NAMALWA (cell line): ENCODE measurements at regions not wholly inside any gene's neighbourhood (a gene's known extent, or its start where the extent isn't known, plus 50 kb on each side); places are given as distances from the start of the nearest gene placed in this dataset.

Experiments
- DNase-seq: peaks from one replicate; pipeline ENCODE4 v3.0.0-alpha.2; 2015; ENCODE audit warnings: low spot score

DNA sequence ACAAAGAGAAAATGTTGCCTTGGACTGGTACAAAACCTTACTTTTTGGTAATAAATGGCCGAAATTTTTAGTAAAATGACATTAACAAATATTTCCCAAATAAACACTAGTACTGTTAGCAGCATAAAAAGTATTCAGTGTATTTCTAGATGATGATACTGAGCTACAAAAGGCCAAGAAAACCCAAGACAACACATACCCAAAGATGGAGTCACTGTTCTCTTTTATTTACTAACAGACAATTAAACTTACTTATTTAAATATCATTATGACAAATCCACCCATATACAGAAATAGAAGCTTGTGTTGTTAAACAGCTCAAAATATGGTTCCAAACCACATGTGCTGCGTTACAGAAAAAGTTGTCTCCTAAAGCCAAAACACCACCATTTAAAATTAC is 239.9 kb downstream of the ZEB2 start:
- DNase-seq: no peak

DNA sequence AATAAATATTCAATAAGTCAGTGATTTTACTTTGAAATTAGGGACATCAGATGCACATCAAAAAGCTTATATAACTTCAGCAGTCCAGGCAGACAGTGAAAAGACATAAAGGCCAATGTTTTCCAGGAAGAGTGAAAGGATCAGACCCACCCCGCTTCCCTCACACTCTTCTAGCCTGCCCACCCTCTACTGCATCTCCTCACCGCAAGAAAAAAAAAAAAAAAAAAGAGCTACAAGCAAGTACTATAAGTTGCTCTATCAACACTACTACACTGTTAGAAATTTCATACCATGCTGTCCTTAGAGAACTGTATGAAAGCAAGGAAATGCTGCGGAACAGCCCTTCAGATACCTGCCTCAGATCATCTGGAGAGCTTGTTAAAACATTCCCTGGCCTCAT is 240.8 kb downstream of the ZEB2 start:
- no peak for DNase-seq

DNA sequence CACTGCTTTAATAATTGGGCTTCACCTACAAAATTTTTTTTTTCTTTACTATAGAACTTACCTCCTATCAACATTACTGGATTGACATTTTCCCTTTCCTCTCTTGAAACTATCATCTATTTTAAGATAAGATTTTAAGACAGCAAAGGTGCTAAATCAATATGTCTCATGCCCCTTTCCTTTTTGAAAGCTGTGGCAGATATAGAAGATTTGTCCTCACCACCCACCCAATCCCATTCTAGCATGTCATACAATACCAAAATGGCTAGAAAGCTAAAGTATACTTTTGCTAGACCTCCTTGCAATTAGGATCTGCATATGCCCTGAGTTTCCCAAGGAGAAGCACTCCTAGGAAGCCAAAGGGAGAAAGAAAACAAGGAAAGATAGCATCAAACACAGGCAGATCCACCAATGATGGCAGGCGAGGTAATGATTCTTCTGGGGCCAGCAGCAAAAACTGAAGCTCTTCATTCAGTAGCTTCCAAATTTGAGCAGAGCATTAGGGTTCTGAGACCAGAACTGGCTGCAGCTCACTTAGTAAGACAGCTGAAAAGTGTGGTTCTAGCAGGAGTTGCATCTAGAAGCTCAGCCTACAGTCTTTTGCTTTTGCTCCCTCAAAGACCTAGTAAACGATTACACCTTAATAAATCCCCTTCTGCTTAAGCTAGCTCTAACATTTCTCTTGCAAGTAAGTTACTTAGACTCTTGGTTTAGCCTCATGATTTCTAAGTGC is 242.1 kb downstream of the ZEB2 start:
- no peak for DNase-seq

DNA sequence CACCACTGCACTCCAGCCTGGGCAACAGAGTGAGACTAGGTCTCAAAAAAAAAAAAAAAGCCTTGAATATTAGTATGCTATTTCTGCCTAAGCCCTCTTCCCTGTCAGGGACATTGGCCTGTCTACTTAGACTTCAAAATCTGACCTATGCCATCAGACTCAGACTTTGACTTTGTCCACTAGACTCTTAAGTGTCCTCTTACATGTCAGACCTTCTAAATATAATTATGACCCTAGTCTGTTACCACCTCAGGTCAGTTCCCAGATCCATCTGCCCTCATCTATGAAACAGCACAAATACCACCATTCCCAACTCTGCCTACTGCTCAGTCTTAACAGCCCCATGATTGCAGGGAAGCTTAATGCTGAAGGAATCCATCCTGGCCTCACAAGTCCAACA is 244.6 kb downstream of the ZEB2 start:
- DNase-seq: no peak

DNA sequence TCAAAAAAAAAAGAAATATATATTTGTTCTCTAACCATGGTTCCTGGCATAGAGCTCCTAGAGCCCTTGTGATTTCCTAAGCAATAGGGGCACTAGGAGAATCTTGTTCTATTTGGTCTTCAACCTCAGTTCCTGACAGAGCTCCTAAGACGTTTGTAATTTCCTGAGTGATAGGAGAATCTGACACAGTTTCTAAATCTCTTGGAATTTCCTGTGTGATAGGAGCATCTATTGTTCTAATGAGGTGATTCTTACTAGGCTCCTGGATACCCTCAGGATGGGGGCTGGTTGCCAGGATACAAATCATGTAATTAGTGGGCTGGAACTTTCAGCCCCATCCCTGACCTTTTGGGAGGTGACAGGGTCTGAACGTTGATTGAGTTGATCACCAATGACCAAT is 245.8 kb downstream of the ZEB2 start:
- no peak for DNase-seq

DNA sequence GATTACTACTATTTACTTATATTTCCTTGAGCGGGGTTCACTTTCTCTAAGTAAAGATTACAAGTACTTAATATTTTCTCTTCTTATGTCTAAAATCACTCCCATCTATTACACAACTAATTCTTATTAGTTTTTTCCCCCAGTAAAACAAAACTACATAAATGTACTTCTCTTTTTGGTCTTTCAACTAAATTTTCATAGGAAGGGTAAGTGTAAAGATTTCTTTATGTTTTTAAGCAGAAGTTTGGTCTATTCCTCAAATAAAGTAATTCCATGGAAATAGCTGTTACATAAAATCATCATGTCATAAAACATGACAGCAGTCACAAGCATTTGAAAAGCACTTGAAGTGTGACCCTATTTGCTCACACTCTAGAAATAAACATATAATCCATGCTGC is 249.0 kb downstream of the ZEB2 start:
- no peak for DNase-seq

DNA sequence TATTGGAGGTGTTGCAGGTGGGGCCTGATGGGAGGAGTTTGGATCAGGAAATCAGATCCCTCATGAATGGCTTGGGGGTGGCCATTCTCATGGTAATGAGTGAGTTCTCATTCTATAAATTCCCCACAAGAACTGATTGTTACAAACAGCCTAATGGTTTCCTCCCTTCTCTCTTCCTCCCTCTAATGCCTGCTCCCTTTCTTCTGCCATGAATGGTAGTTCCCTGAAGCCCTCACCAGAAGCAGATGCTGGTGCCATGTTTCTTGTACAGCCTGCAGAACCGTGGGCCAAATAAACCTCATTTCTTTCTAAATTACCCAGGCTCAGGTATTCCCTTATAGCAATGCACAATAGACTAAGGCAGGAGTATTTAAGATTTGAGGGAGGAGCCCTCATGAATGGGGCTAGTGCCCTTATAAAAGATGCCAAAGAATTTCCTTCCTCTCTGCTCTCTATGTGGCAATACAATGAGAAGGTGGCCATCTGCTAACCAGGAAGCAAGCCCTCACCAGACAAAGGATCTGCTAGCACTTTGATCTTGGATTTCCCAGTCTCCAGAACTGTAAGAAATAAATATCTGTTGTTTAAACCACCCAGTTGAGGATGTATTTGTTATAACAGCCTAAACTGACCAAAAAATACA is 251.8 kb downstream of the ZEB2 start:
- DNase-seq: no peak

DNA sequence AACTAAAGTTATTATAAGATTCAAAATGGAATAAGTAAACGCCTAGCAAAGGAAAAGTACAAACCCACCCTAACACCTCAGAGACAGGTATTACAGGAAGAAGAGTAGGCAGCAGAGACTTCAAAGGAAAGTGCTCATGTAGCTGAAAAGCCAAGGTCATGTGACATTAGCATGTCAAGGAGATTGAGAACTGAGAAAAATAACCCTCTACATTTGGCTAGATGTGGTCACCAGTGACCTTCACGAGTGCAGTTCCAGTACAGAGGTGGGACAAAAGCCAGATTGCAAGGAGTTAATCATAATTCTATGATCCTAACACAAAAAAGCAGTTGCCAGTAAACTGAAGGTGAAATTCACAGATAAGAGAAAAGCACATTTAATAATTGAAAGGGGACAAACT is 252.7 kb downstream of the ZEB2 start:
- no peak for DNase-seq

DNA sequence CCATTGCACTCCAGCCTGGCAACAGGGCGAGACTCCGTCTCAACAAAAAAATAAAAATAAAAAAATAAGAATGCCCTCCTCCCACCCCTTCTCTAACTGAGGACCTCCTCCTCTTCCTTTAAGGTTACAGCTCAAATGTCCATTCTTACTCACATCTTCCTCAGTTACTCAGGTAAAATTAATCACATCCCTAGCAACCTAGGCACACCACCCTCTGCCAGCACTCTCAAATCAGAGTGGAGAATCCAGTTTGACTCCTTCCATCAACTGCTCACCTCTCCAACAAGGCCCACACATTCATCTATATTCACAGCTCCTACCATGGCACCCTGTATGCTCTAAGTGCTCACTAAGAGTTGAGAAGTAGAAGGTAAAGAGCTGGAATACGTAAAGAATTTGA is 254.3 kb downstream of the ZEB2 start:
- DNase-seq: no peak

DNA sequence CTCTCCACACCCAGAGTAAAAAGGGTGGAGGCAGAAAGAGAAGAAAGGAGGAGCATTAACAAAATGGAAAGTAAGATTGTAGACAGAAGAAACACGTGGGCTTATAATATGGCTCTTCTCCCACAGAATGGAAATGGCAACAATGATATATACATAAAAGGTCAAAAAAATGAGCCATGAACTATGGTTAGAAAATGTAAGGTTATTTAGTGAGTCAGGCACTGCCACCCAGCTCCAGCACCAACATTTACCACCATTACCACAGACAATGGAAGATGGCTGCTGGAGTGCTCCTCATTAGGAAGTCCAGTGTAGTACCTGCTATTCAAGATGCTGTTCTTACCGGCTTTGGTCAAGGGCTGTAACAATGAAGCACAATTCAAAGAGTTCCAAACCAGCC is 258.0 kb downstream of the ZEB2 start:
- DNase-seq: no peak

DNA sequence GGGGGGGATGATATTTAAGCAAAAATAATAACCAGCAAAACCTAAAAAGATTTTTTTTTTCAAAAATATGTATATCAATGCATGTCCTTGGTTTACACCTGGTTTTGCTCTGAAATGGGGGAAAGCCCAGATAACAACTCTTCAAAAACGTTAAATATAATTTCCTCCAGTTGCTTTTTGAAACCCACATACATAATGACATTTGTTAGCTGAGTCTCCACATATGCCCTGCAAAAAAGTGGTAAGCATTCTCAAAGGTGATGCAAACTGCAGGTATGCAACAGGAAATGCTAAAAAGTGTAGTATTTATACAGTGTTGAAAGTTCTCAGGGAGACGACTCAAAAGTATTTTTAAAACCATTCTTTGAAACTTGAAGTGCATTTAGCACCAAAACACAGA is 258.6 kb downstream of the ZEB2 start:
- no peak for DNase-seq

DNA sequence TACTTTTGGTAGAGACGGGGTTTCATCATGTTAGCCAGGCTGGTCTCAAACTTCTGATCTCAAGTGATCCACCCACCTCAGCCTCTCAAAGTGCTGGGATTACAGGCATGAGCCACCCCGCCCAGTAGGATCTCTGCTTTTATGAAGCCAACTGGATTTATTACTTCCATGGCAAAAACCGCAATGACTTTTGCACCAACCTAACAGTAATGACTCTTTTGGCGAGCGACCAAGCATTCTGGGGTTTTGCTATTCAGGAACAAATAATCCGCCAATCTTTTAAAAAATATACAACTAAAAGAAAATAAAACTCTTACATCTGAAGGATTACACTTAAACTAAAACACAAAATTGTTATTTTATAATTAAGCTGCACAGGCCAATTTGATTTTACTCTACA is 260.6 kb downstream of the ZEB2 start:
- DNase-seq: no peak

DNA sequence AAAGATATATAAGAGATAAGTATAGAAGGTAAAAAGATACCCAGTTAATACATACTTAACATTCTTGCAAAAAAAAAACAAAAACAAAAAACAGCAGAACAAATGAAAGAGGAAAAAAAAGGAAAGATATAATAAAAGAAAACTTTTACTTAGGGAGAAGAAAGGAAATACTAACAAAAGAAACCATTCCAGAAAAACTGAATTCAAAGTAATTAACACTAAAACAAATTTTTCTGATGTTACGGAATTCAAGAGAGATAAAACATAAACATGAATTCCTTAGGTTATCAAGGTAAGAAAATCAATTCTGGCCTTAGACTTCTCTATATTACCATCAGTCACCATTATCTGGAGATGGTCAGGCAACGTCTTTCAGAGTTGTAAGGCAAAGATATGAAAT is 261.8 kb downstream of the ZEB2 start:
- DNase-seq: no peak

DNA sequence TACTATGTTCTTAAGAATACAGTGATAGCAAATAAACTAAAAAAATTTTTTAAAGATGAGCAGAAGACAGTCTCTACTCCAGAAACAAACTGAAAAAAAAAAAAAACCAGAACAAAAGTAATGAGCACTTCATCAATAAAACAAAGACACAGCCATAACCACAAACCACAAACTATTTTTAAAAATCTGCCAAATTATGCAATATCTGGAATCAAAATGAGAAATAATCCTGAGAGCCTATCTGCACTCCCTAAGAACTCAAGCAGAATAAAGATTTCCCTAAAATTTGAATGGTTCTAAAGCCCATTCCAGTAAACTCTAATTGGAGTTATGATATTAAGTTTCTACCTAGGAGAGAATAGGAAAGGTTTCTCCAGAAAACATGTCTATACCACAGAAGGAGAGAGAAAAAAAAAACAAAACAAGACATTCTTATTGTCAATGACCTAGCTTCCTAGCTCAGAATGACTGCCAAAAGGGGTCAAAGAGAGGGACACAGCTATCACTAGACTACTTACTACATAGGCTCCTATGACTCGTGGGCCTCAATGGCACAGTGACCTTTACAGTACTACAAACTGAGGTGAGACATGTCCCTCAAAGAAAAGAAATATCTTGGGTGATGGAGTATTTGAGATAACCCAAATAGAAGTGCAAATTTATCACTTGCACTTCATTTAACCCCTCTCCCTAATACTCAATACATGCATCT is 262.8 kb downstream of the ZEB2 start:
- no peak for DNase-seq

DNA sequence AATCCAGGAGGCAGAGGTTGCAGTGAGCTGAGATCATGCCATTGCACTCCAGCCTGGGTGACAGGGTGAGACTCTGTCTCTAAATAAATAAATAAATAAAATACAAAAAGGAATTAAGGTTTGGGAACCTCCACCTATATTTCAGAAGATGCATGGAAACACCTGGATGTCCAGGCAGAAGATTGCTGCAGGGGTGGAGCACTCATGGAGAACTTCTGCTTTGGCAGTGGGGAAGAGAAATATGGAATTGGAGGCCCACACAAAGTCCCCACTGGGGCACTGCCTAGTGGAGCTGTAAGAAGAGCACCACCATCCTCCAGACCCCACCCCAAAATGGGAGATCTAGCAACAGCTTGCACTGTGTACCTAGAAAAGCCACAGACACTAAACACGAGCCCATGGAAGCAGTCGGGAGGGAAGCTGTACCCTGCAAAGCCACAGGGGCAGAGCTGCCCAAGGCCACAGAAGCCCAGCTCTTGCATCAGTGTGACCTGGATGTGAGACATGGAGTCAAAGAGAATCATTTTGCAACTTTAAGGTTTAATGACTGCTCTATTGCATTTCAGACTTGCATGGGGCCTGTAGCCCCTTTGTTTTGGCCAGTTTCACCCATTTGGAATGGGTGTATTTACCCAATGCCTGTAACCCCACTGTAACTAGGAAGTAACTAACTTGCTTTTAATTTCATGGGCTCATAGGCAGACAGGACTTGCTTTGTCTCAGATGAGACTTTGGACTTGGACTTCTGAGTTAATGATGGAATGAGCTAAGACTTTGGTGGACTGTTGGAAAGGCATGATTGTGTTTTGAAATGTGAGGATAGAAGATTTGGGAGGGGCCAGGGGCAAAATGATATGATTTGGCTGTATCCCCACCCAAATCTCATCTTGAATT is 265.3 kb downstream of the ZEB2 start:
- no peak for DNase-seq

DNA sequence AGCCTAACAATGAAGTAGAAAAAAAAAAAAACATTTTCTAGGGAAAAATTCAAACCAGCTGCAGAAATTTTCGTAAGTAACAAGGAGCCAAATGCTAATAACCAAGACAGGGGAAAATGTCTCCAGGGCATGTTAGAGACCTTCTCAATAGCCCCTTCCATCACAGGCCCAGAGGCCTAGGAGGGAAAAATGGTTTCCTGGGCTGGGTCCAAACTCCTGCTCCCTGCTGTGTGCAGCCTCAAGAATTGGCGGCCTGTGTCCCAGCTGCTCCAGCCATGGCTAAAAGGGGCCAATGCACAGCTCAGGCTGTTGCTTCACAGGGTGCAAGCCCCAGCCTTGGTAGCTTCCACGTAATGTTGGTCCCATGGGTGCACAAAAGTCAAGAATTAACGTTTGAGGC is 266.2 kb downstream of the ZEB2 start:
- DNase-seq: no peak

DNA sequence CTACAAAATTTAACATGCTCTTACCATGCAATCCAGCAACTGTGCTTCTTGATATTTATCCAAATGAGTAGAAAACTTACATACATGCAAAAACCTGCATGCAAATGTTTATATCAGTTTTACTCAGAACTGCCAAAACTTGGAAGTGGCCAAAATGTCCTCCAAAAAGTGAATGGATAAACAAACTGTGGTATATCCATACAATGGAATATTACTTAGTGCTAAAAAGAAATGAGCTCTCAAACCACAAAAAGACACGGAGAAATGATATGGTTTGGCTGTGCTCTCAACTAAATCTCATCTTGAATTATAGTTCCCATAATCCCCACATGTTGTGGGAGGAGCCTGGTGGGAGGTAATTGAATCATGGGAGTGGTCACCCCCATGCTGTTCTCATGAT is 267.2 kb downstream of the ZEB2 start:
- DNase-seq: no peak

DNA sequence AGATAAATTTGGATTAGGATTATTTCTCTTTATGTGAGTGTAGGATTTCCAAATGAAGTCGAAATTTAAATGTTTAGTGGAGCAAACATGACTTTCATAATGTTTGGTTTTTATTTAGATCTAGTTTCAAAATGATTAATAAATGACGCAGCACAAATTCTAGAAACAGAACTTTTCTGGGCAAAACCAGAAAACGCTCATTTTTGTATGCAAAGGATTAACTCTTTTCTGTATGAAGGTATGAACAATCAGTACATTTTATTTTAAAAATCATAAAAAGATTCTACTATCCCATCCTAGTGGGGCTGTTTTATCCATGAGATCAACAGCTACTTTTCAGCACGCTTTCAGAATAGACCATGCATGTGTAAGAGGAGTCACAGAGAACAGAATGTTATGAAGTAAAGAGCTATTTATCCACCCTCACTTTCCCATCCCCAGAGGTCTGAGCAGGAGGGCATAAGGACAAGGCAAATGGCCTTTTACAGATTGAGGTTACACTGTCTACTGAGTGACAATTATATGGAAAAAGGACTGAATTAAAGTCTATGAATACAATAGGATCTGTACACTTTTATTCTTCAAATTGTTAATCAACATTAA is 270.8 kb downstream of the ZEB2 start:
- DNase-seq: no peak

DNA sequence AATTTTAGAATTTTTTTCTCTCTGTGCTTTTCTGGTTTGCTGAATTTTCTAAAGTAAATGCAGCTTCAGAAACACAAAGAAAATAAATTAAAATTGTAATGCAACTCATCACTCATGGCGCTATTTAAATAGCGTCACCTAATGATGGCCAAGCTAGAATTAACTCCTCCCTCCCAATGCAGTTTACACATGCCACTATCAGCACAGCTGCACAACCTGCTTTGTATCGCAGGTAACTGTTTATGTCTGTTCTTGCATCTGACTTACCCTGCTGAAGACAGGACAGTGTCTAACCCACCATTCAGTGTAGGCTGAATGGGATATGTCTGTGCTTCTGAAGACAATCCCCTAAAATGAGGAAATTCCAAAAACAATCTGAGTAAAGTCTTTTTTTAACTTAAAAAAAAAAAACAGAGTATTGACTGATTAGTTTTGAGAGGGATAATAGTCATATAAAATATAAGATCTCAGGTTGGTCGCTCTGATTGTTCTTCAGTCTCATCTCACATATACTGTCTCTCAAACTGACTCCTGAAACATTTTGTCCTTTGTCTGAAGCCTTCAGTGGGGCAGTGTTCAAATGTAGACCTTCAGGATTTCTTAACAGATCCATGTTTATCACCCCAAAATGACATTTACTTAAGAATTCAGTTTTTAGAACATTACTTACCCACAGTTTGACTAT is 271.4 kb downstream of the ZEB2 start:
- DNase-seq: no peak

DNA sequence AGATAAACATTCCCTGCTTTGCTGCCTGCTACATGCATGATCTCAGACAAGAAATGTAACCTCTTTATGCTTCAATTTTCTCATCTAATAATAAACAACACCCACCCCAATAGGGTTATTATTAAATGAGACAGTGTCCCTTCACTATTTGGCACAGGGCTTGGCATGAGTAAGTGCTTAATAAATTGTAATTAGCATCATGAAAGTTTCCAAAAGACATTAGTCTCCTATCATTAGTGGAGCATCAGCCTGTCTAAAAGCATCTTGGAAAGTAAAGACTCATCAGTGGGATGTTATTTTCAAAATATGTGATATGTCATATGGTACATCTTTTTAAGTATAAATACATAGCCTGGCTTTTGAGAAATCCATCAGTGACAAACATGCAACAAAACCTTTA is 275.0 kb downstream of the ZEB2 start:
- no peak for DNase-seq

DNA sequence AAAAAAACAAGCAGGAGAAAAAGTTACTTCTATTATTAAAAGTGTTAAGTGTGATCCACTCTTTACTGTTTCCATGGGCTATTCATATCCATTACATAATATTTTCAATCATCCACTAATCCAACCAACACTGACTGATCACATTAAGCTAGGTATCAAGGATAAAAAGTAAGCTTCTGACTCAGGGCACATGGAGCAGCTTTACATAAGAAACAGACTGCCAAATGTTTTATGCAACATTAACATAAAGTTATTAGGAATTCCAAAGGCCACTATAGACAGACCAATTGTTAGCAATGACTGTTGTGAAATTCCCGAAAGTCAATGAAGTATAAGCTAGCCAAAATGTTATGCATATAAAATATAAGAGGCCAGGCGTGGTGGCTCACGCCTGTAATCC is 277.6 kb downstream of the ZEB2 start:
- DNase-seq: no peak

DNA sequence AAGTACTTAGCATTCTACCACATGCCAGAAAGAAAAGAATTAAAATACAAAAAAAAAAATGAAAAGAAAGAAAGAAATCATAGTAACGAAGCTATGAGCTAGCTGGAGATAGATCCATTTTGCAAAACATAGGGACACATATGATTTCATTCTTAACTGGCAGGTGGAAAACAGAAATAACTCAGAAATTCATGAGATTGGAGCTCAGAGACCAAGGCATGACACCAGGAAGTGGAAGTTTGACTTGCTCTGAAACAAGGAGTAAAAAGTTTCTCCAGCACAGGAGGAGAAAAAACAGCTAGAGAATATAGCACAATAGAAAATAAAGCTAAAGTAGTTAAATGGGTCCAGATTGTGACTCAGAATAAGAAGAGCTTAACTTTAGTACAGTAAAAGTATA is 278.1 kb downstream of the ZEB2 start:
- peak; percentile 52 for DNase-seq
